Liver (tissue), 8 donors: ENCODE measurements at regions not wholly inside any gene's neighbourhood (a gene's known extent, or its start where the extent isn't known, plus 50 kb on each side); places are given as distances from the start of the nearest gene placed in this dataset.

ENCODE experiments used
- DNase-seq: peaks from one replicate; pipeline ENCODE4 v3.0.0-alpha.2; 2017; ENCODE audit warnings: low spot score
- H3K27ac ChIP-seq, 2 donors: one replicate each; pipeline ENCODE4 v1.7.0; 2013; ENCODE audit warnings: inconsistent platforms in 2 of 2, low read length in 2 of 2, control low read depth in 1 of 2, low read depth in 1 of 2, mild to moderate bottlenecking in 1 of 2
- H3K27me3 ChIP-seq, 4 donors: one replicate each; pipeline versions ENCODE4 v1.6.1 to v1.7.0; 2013; ENCODE audit warnings: low read length in 3 of 4, inconsistent platforms in 1 of 4, mild to moderate bottlenecking in 1 of 4, moderate library complexity in 1 of 4; ENCODE audit not compliant: control insufficient read depth in 4 of 4, insufficient read depth in 4 of 4
- H3K36me3 ChIP-seq, 4 donors: one replicate each; pipeline versions ENCODE4 v1.6.1 to v1.7.0; 2013; ENCODE audit warnings: low read length in 3 of 4, mild to moderate bottlenecking in 3 of 4, low read depth in 1 of 4, moderate library complexity in 1 of 4; ENCODE audit not compliant: control insufficient read depth in 4 of 4, insufficient read depth in 3 of 4
- H3K4me1 ChIP-seq, 4 donors: one replicate each; pipeline versions ENCODE4 v1.6.1 to v1.7.0; 2013; ENCODE audit warnings: low read length in 3 of 4, mild to moderate bottlenecking in 3 of 4, moderate library complexity in 1 of 4; ENCODE audit not compliant: control insufficient read depth in 4 of 4, insufficient read depth in 4 of 4
- H3K4me3 ChIP-seq, 3 donors: one replicate each; pipeline versions ENCODE4 v1.6.1 to v1.7.0; 2013; ENCODE audit warnings: low read length in 3 of 3, control low read depth in 1 of 3, low read depth in 1 of 3, mild to moderate bottlenecking in 1 of 3
- H3K9ac ChIP-seq, 2 donors: one replicate each; pipeline ENCODE4 v1.7.0; 2013; ENCODE audit warnings: low read length in 2 of 2, mild to moderate bottlenecking in 2 of 2, moderate library complexity in 2 of 2, control low read depth in 1 of 2, low read depth in 1 of 2
- H3K9me3 ChIP-seq, 4 donors: one replicate each; pipeline versions ENCODE4 v1.6.1 to v1.7.0; 2013; ENCODE audit warnings: low read length in 3 of 4; ENCODE audit not compliant: control insufficient read depth in 4 of 4
- ATF3 ChIP-seq: IDR thresholded peaks from 2 replicates; pipeline ENCODE4 v1.6.1; 2016; ENCODE audit warnings: antibody characterized with exemption
- CTCF ChIP-seq: fragments of 150-350 bp; IDR thresholded peaks from 2 replicates; pipeline ENCODE4 v1.5.1; 2017; ENCODE audit warnings: improper control_type of control experiment, low read depth, low read length; ENCODE audit not compliant: missing input control
- EGR1 ChIP-seq, 2 donors: IDR thresholded peaks; 2 replicates each; pipeline ENCODE4 v1.6.1; 2016 to 2018; ENCODE audit warnings: antibody characterized with exemption in 2 of 2, low read depth in 2 of 2
- FOXA1 ChIP-seq: IDR thresholded peaks from 2 replicates; pipeline ENCODE4 v1.6.1; 2016; ENCODE audit warnings: antibody characterized with exemption
- FOXA2 ChIP-seq: IDR thresholded peaks from 2 replicates; pipeline ENCODE4 v1.6.1; 2016; ENCODE audit warnings: antibody characterized with exemption
- GABPA ChIP-seq, 2 donors: IDR thresholded peaks in 1 of 2; conservative IDR thresholded peaks in 1 of 2; 2 replicates each; pipeline ENCODE4 v1.6.1; 2016; ENCODE audit warnings: antibody characterized with exemption in 2 of 2, mild to moderate bottlenecking in 1 of 2, moderate library complexity in 1 of 2
- HNF4A ChIP-seq, 2 donors: conservative IDR thresholded peaks; 2 replicates each; pipeline ENCODE4 v1.6.1; 2016; ENCODE audit warnings: antibody characterized with exemption in 2 of 2, mild to moderate bottlenecking in 2 of 2
- HNF4G ChIP-seq: IDR thresholded peaks from 2 replicates; pipeline ENCODE4 v1.6.1; 2016; ENCODE audit warnings: antibody characterized with exemption
- JUND ChIP-seq, 2 donors: IDR thresholded peaks; 2 replicates each; pipeline ENCODE4 v1.6.1; 2016; ENCODE audit warnings: antibody characterized with exemption in 2 of 2
- NR2F2 ChIP-seq: IDR thresholded peaks from 2 replicates; pipeline ENCODE4 v1.6.1; 2016; ENCODE audit warnings: antibody characterized with exemption
- RAD21 ChIP-seq, 2 donors: IDR thresholded peaks; 2 replicates each; pipeline ENCODE4 v1.6.1; 2016; ENCODE audit warnings: antibody characterized with exemption in 2 of 2, mild to moderate bottlenecking in 2 of 2
- REST ChIP-seq: IDR thresholded peaks from 2 replicates; pipeline ENCODE4 v1.6.1; 2016; ENCODE audit warnings: antibody characterized with exemption, mild to moderate bottlenecking
- TAF1 ChIP-seq: conservative IDR thresholded peaks from 2 replicates; pipeline ENCODE4 v1.6.1; 2016; ENCODE audit warnings: antibody characterized with exemption, mild to moderate bottlenecking
- YY1 ChIP-seq: IDR thresholded peaks from 2 replicates; pipeline ENCODE4 v1.6.1; 2016; ENCODE audit warnings: antibody characterized with exemption, mild to moderate bottlenecking
- ZBTB33 ChIP-seq: IDR thresholded peaks from 2 replicates; pipeline ENCODE4 v1.6.1; 2016; ENCODE audit warnings: antibody characterized with exemption
- WGBS: extraction: QIAGEN DNeasy Blood & Tissue Kit; methylation state at CpG from one replicate; pipeline ENCODE4 v1.1.7; 2013; 5-methylcytosine and 5-hydroxymethylcytosine counted together
- TF ChIP-seq, protein P1 (sequence below): IDR thresholded peaks from 2 replicates; pipeline ENCODE4 v1.6.1; 2016; ENCODE audit warnings: antibody characterized with exemption
- donor health status: healthy.
- donor health status: healthy.
- donor health status: healthy.
- donor health status: healthy.
- donor health status: healthy.

GRCh38 chr1:118317842-118318614 lies 133.0 kb upstream of the SPAG17 start:
- no peaks in the 10 kb centered on the region for H3K4me1 ChIP-seq
- no peaks in the 10 kb centered on the region for H3K36me3 ChIP-seq
- TF ChIP-seq CTCF (no peak), YY1 (no peak), TAF1 (no peak), ATF3 (no peak), RAD21 (IDR thresholded peaks at IDR 0.05) (no peak), REST (no peak), NR2F2 (no peak), FOXA1 (no peak), EGR1 (IDR thresholded peaks at IDR 0.05; ENCODE audit: low read depth in 2 of 2) (no peak), JUND (IDR thresholded peaks at IDR 0.05) (no peak), ZBTB33 (no peak), GABPA (IDR thresholded peaks at IDR 0.05 in 1 of 2, conservative IDR thresholded peaks at IDR 0.05 in 1 of 2) (no peak), FOXA2 (no peak), HNF4A (conservative IDR thresholded peaks at IDR 0.05) (no peak), HNF4G (no peak)
- TF ChIP-seq, protein P1, sequence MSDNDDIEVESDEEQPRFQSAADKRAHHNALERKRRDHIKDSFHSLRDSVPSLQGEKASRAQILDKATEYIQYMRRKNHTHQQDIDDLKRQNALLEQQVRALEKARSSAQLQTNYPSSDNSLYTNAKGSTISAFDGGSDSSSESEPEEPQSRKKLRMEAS, result no peak
- no peaks in the 10 kb centered on the region for H3K27me3 ChIP-seq
- no peak overlapping the region for H3K4me3 ChIP-seq
- H3K9me3 ChIP-seq, result no peaks in the 10 kb centered on the region
- H3K9ac ChIP-seq, result no peak overlapping the region
- no peak for DNase-seq
- no peak overlapping the region for H3K27ac ChIP-seq
- WGBS, result 84% methylated on average over 6 of the region's 6 CpGs
